ENCODE measurements at regions not wholly inside any gene's neighbourhood (a gene's known extent, or its start where the extent isn't known, plus 50 kb on each side); places are given as distances from the start of the nearest gene placed in this dataset.

- POLR2A ChIA-PET = no interaction called here
- H3K27me3 ChIP-seq (ENCODE audit: insufficient read depth) = no peaks in the 10 kb centered on the region
- no peak overlapping the region for H3K4me2 ChIP-seq
- CTCF ChIA-PET = no interaction called here
- H3K79me2 ChIP-seq (ENCODE audit: insufficient read depth) = no peaks in the 10 kb centered on the region
- H3K9ac ChIP-seq = no peak overlapping the region
- no peaks in the 10 kb centered on the region for H3K9me3 ChIP-seq
- DNase-seq = no peak
- H3K36me3 ChIP-seq (replicated peaks in 1 of 2; ENCODE audit: control insufficient read depth in 1 of 2, insufficient read depth in 2 of 2, low read length in 1 of 2) = no peaks in the 10 kb centered on the region
- no peaks in the 10 kb centered on the region for H4K20me1 ChIP-seq (ENCODE audit: insufficient read depth)
- H3K4me3 ChIP-seq (ENCODE audit: low read depth in 2 of 2, low read length in 1 of 2) = no peak overlapping the region
- no peak overlapping the region for H2AFZ ChIP-seq (ENCODE audit: low read depth)
- no peak for TF ChIP-seq TCF12 (IDR thresholded peaks at IDR 0.05)
- TF ChIP-seq, protein P1, sequence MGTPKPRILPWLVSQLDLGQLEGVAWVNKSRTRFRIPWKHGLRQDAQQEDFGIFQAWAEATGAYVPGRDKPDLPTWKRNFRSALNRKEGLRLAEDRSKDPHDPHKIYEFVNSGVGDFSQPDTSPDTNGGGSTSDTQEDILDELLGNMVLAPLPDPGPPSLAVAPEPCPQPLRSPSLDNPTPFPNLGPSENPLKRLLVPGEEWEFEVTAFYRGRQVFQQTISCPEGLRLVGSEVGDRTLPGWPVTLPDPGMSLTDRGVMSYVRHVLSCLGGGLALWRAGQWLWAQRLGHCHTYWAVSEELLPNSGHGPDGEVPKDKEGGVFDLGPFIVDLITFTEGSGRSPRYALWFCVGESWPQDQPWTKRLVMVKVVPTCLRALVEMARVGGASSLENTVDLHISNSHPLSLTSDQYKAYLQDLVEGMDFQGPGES (IDR thresholded peaks at IDR 0.05; ENCODE audit: low read depth, low read length) = no peak
- no peaks in the 10 kb centered on the region; a peak in 1 of 4 replicates for H3K4me1 ChIP-seq (ENCODE audit: control insufficient read depth in 1 of 2, insufficient read depth in 2 of 2, low read depth in 1 of 2, low read length in 1 of 2)
- H3K9me2 ChIP-seq = no peaks in the 10 kb centered on the region
- WGBS (ENCODE audit: low lambda C conversion rate) = 42% methylated on average over 2 of the region's 2 CpGs
- no peaks in the 10 kb centered on the region for H3F3A ChIP-seq (replicated peaks; ENCODE audit: insufficient read depth)
- H3K27ac ChIP-seq (ENCODE audit: low read depth in 2 of 2, low read length in 1 of 2) = no peak overlapping the region
Measured at GRCh38 chr3:22091329-22091728, 340.3 kb upstream of the ZNF385D start.

DNA sequence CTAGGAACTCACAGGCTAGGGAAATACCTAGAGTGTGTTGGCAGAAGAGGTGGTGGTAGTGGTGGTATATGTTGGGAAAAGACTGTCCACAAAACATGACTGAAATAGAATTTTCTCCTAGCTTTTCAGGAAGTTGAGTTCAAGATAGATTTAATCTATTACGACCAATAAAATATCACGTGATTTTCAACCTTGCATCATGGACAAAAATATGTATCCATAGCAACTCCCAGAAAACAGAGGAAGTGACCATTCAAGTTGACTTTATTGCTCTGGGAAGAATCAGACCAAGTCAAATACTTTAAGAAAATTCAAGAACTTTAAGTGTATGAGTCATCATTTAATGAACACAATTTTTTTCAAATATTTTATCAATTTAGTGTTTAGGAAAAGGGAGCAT, 347.0 kb upstream of the ZNF385D start:
- Histone ChIP-seq H3K4me2 (no peak overlapping the region), H3K4me1 (ENCODE audit: control insufficient read depth in 1 of 2, insufficient read depth in 2 of 2, low read depth in 1 of 2, low read length in 1 of 2) (no peaks in the 10 kb centered on the region), H3F3A (replicated peaks; ENCODE audit: insufficient read depth) (no peaks in the 10 kb centered on the region), H3K9me2 (no peaks in the 10 kb centered on the region), H3K79me2 (ENCODE audit: insufficient read depth) (no peaks in the 10 kb centered on the region), H3K36me3 (replicated peaks in 1 of 2; ENCODE audit: control insufficient read depth in 1 of 2, insufficient read depth in 2 of 2, low read length in 1 of 2) (no peaks in the 10 kb centered on the region), H3K27me3 (ENCODE audit: insufficient read depth) (no peaks in the 10 kb centered on the region), H2AFZ (ENCODE audit: low read depth) (no peak overlapping the region), H3K27ac (ENCODE audit: low read depth in 2 of 2, low read length in 1 of 2) (no peak overlapping the region), H3K4me3 (ENCODE audit: low read depth in 2 of 2, low read length in 1 of 2) (no peak overlapping the region), H3K9me3 (no peaks in the 10 kb centered on the region), H4K20me1 (ENCODE audit: insufficient read depth) (no peaks in the 10 kb centered on the region), H3K9ac (no peak overlapping the region)
- CTCF ChIA-PET = interaction anchor here (2.6 kb wide), 1 partner anchor 9 kb away, joined by 9 read pairs; no protein-coding TSS in a partner anchor
- 10% methylated on average over 2 of the region's 2 CpGs for WGBS (ENCODE audit: low lambda C conversion rate)
- DNase-seq = no peak
- TF ChIP-seq, protein P2, sequence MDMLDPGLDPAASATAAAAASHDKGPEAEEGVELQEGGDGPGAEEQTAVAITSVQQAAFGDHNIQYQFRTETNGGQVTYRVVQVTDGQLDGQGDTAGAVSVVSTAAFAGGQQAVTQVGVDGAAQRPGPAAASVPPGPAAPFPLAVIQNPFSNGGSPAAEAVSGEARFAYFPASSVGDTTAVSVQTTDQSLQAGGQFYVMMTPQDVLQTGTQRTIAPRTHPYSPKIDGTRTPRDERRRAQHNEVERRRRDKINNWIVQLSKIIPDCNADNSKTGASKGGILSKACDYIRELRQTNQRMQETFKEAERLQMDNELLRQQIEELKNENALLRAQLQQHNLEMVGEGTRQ (IDR thresholded peaks at IDR 0.05; ENCODE audit: borderline replicate concordance, low read depth, low read length) = no peak
- no peak for TF ChIP-seq MXI1 (IDR thresholded peaks at IDR 0.05; ENCODE audit: low read depth, low read length)
- TF ChIP-seq, protein P3, sequence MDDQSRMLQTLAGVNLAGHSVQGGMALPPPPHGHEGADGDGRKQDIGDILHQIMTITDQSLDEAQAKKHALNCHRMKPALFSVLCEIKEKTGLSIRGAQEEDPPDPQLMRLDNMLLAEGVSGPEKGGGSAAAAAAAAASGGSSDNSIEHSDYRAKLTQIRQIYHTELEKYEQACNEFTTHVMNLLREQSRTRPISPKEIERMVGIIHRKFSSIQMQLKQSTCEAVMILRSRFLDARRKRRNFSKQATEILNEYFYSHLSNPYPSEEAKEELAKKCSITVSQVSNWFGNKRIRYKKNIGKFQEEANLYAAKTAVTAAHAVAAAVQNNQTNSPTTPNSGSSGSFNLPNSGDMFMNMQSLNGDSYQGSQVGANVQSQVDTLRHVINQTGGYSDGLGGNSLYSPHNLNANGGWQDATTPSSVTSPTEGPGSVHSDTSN (IDR thresholded peaks at IDR 0.05) = no peak
- TF ChIP-seq, protein P4, sequence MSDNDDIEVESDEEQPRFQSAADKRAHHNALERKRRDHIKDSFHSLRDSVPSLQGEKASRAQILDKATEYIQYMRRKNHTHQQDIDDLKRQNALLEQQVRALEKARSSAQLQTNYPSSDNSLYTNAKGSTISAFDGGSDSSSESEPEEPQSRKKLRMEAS (IDR thresholded peaks at IDR 0.05; ENCODE audit: low read depth) = no peak
- TF ChIP-seq FOXJ3 (CRISPR knock-in tag; IDR thresholded peaks at IDR 0.05) = no peak
- TF ChIP-seq FOSL2 (IDR thresholded peaks at IDR 0.05; ENCODE audit: borderline replicate concordance, low read depth) = no peak
- TF ChIP-seq CTCF (IDR thresholded peaks at IDR 0.05) = no peak
- TF ChIP-seq SIN3A (IDR thresholded peaks at IDR 0.05; ENCODE audit: borderline replicate concordance, low read depth, low read length) = no peak
- no peak for TF ChIP-seq YY1 (IDR thresholded peaks at IDR 0.05; ENCODE audit: low read depth)
- TF ChIP-seq GATA2 (CRISPR knock-in tag; IDR thresholded peaks at IDR 0.05) = no peak
- no peak for TF ChIP-seq JUND (IDR thresholded peaks at IDR 0.05)
- TF ChIP-seq MEF2A (IDR thresholded peaks at IDR 0.05; ENCODE audit: borderline replicate concordance, low read depth) = no peak
- no peak for TF ChIP-seq TAF1 (IDR thresholded peaks at IDR 0.05; ENCODE audit: borderline replicate concordance, low read depth, low read length)
- no peak for TF ChIP-seq TEAD4 (IDR thresholded peaks at IDR 0.05; ENCODE audit: borderline replicate concordance, insufficient read depth)
- TF ChIP-seq RCOR1 (IDR thresholded peaks at IDR 0.05; ENCODE audit: low read length) = no peak
- no peak for TF ChIP-seq RAD21 (IDR thresholded peaks at IDR 0.05; ENCODE audit: low read length)
- TF ChIP-seq EP300 (IDR thresholded peaks at IDR 0.05; ENCODE audit: borderline replicate concordance in 1 of 2, low read depth in 1 of 2, low read length in 1 of 2) = no peak
- TF ChIP-seq, protein P1 (IDR thresholded peaks at IDR 0.05; ENCODE audit: low read depth, low read length) = no peak
- TF ChIP-seq NRF1 (IDR thresholded peaks at IDR 0.05; ENCODE audit: low read depth, low read length) = no peak
- no peak for TF ChIP-seq EZH2phosphoT487 (IDR thresholded peaks at IDR 0.05; ENCODE audit: borderline replicate concordance, low read depth)
- POLR2A ChIA-PET = no interaction called here

Measured in SK-N-SH (cell line).